ENCODE measurements at regions not wholly inside any gene's neighbourhood (a gene's known extent, or its start where the extent isn't known, plus 50 kb on each side); places are given as distances from the start of the nearest gene placed in this dataset.
"Not testable (repeated sequence)": the region's sequence is repeated elsewhere in the genome, so short reads cannot be mapped to it uniquely, and the experiment has no call there.

GRCh38 chr15:93771196-93772030, 459.9 kb upstream of the MCTP2 start:
- no peak overlapping the region for H3K27ac Mint-ChIP-seq
- H3K4me3 Mint-ChIP-seq = no peak overlapping the region
- no peak for DNase-seq (ENCODE audit: low spot score)
- intact Hi-C loops (cut with micrococcal nuclease) = no loop called here
- no peaks in the 10 kb centered on the region for H3K9me3 Mint-ChIP-seq
- peaks cover 2% of the 10 kb centered on the region for H3K27me3 Mint-ChIP-seq (ENCODE audit: insufficient read depth)
- H3K4me1 Mint-ChIP-seq (ENCODE audit: low read depth) = no peaks in the 10 kb centered on the region
- H3K36me3 Mint-ChIP-seq (ENCODE audit: low read depth) = no peaks in the 10 kb centered on the region

- no peaks in the 10 kb centered on the region for H3K9me3 Mint-ChIP-seq
- H3K27me3 Mint-ChIP-seq (ENCODE audit: insufficient read depth) = peaks cover 2% of the 10 kb centered on the region
- no peaks in the 10 kb centered on the region for H3K4me1 Mint-ChIP-seq (ENCODE audit: low read depth)
- intact Hi-C loops (cut with micrococcal nuclease) = no loop called here
- H3K4me3 Mint-ChIP-seq = no peak overlapping the region
- DNase-seq (ENCODE audit: low spot score) = no peak
- no peak overlapping the region for H3K27ac Mint-ChIP-seq
- H3K36me3 Mint-ChIP-seq (ENCODE audit: low read depth) = no peaks in the 10 kb centered on the region
Observed at GRCh38 chr15:93770788-93771187, 460.6 kb upstream of the MCTP2 start.

GRCh38 chr15:93762036-93762435, 469.3 kb upstream of the MCTP2 start:
- Mint-ChIP-seq H3K4me3 (no peak overlapping the region), H3K9me3 (no peaks in the 10 kb centered on the region), H3K36me3 (ENCODE audit: low read depth) (no peaks in the 10 kb centered on the region), H3K27me3 (ENCODE audit: insufficient read depth) (no peaks in the 10 kb centered on the region), H3K27ac (no peak overlapping the region), H3K4me1 (ENCODE audit: low read depth) (no peaks in the 10 kb centered on the region)
- intact Hi-C loops (cut with micrococcal nuclease) = no loop called here
- no peak for DNase-seq (ENCODE audit: low spot score)

GRCh38 chr15:93759629-93760028, 471.7 kb upstream of the MCTP2 start:
- no peaks in the 10 kb centered on the region for H3K4me1 Mint-ChIP-seq (ENCODE audit: low read depth)
- H3K9me3 Mint-ChIP-seq = no peaks in the 10 kb centered on the region
- H3K27ac Mint-ChIP-seq = no peak overlapping the region
- intact Hi-C loops (cut with micrococcal nuclease) = no loop called here
- no peaks in the 10 kb centered on the region for H3K27me3 Mint-ChIP-seq (ENCODE audit: insufficient read depth)
- DNase-seq (ENCODE audit: low spot score) = no peak
- H3K36me3 Mint-ChIP-seq (ENCODE audit: low read depth) = no peaks in the 10 kb centered on the region
- H3K4me3 Mint-ChIP-seq = no peak overlapping the region

- Mint-ChIP-seq H3K4me3 (no peak overlapping the region), H3K27me3 (ENCODE audit: insufficient read depth) (no peaks in the 10 kb centered on the region), H3K9me3 (no peaks in the 10 kb centered on the region), H3K36me3 (ENCODE audit: low read depth) (no peaks in the 10 kb centered on the region), H3K4me1 (ENCODE audit: low read depth) (no peaks in the 10 kb centered on the region), H3K27ac (no peak overlapping the region)
- DNase-seq (ENCODE audit: low spot score) = no peak
- intact Hi-C loops (cut with micrococcal nuclease) = no loop called here
Observed at GRCh38 chr15:93758824-93759223, 472.5 kb upstream of the MCTP2 start.

- intact Hi-C loops (cut with micrococcal nuclease) = no loop called here
- no peaks in the 10 kb centered on the region for H3K4me1 Mint-ChIP-seq (ENCODE audit: low read depth)
- no peak for DNase-seq (ENCODE audit: low spot score)
- no peaks in the 10 kb centered on the region for H3K36me3 Mint-ChIP-seq (ENCODE audit: low read depth)
- H3K27me3 Mint-ChIP-seq (ENCODE audit: insufficient read depth) = no peaks in the 10 kb centered on the region
- H3K4me3 Mint-ChIP-seq = no peak overlapping the region
- H3K9me3 Mint-ChIP-seq = no peaks in the 10 kb centered on the region
- H3K27ac Mint-ChIP-seq = no peak overlapping the region
Observed at GRCh38 chr15:93748710-93749109, 482.7 kb upstream of the MCTP2 start.

- H3K27ac Mint-ChIP-seq; H3K4me1 Mint-ChIP-seq (ENCODE audit: low read depth); H3K9me3 Mint-ChIP-seq; intact Hi-C loops (cut with micrococcal nuclease); H3K4me3 Mint-ChIP-seq; H3K36me3 Mint-ChIP-seq (ENCODE audit: low read depth); DNase-seq (ENCODE audit: low spot score); H3K27me3 Mint-ChIP-seq (ENCODE audit: insufficient read depth): not testable (repeated sequence)
Observed at GRCh38 chr15:93734976-93735375, 496.4 kb upstream of the MCTP2 start.

- no peak overlapping the region for H3K4me3 Mint-ChIP-seq
- no peaks in the 10 kb centered on the region for H3K4me1 Mint-ChIP-seq (ENCODE audit: low read depth)
- H3K9me3 Mint-ChIP-seq = peaks cover 9% of the 10 kb centered on the region
- intact Hi-C loops (cut with micrococcal nuclease) = no loop called here
- H3K27ac Mint-ChIP-seq = no peak overlapping the region
- no peak for DNase-seq (ENCODE audit: low spot score)
- H3K36me3 Mint-ChIP-seq (ENCODE audit: low read depth) = no peaks in the 10 kb centered on the region
- no peaks in the 10 kb centered on the region for H3K27me3 Mint-ChIP-seq (ENCODE audit: insufficient read depth)
Observed at GRCh38 chr15:93730724-93731123, 500.6 kb upstream of the MCTP2 start.

GRCh38 chr15:93722165-93722564, 509.2 kb upstream of the MCTP2 start:
- Mint-ChIP-seq H3K36me3 (ENCODE audit: low read depth) (no peaks in the 10 kb centered on the region), H3K27me3 (ENCODE audit: insufficient read depth) (no peaks in the 10 kb centered on the region), H3K4me3 (no peak overlapping the region), H3K27ac (no peak overlapping the region), H3K4me1 (ENCODE audit: low read depth) (no peaks in the 10 kb centered on the region), H3K9me3 (no peaks in the 10 kb centered on the region)
- no peak for DNase-seq (ENCODE audit: low spot score)
- intact Hi-C loops (cut with micrococcal nuclease) = no loop called here

- Mint-ChIP-seq H3K4me1 (ENCODE audit: low read depth) (no peaks in the 10 kb centered on the region), H3K4me3 (no peak overlapping the region), H3K36me3 (ENCODE audit: low read depth) (no peaks in the 10 kb centered on the region), H3K27me3 (ENCODE audit: insufficient read depth) (no peaks in the 10 kb centered on the region), H3K9me3 (no peaks in the 10 kb centered on the region), H3K27ac (no peak overlapping the region)
- DNase-seq (ENCODE audit: low spot score) = no peak
- intact Hi-C loops (cut with micrococcal nuclease) = no loop called here
Observed at GRCh38 chr15:93720607-93721006, 510.8 kb upstream of the MCTP2 start.

- no peak for DNase-seq (ENCODE audit: low spot score)
Observed at GRCh38 chr15:93719921-93720351, 511.4 kb upstream of the MCTP2 start.

GRCh38 chr15:93716615-93717231, 514.6 kb upstream of the MCTP2 start:
- H3K4me1 Mint-ChIP-seq (ENCODE audit: low read depth) = no peaks in the 10 kb centered on the region
- H3K36me3 Mint-ChIP-seq (ENCODE audit: low read depth) = no peaks in the 10 kb centered on the region
- H3K9me3 Mint-ChIP-seq = no peaks in the 10 kb centered on the region
- intact Hi-C loops (cut with micrococcal nuclease) = no loop called here
- peaks cover 3% of the 10 kb centered on the region for H3K27me3 Mint-ChIP-seq (ENCODE audit: insufficient read depth)
- no peak overlapping the region for H3K4me3 Mint-ChIP-seq
- DNase-seq (ENCODE audit: low spot score) = no peak
- H3K27ac Mint-ChIP-seq = no peak overlapping the region

More at GRCh38 chr15:93719921-93720351, 511.4 kb upstream of the MCTP2 start:
- Mint-ChIP-seq H3K4me1 (ENCODE audit: low read depth) (no peaks in the 10 kb centered on the region), H3K4me3 (no peak overlapping the region), H3K27ac (no peak overlapping the region), H3K27me3 (ENCODE audit: insufficient read depth) (peaks cover 2% of the 10 kb centered on the region), H3K36me3 (ENCODE audit: low read depth) (no peaks in the 10 kb centered on the region), H3K9me3 (no peaks in the 10 kb centered on the region)
- intact Hi-C loops (cut with micrococcal nuclease) = no loop called here

GRCh38 chr15:93709708-93710107, 521.7 kb upstream of the MCTP2 start:
- intact Hi-C loops (cut with micrococcal nuclease) = no loop called here
- Mint-ChIP-seq H3K36me3 (ENCODE audit: low read depth) (no peaks in the 10 kb centered on the region), H3K4me1 (ENCODE audit: low read depth) (no peaks in the 10 kb centered on the region), H3K9me3 (no peaks in the 10 kb centered on the region), H3K27me3 (ENCODE audit: insufficient read depth) (no peaks in the 10 kb centered on the region), H3K4me3 (no peak overlapping the region), H3K27ac (no peak overlapping the region)
- no peak for DNase-seq (ENCODE audit: low spot score)

Measured in activated T-helper 1 cell treated with anti-CD3 and anti-CD28 coated beads, Interleukin-12 subunit alpha, Interleukin-12 subunit beta, Interleukin-2, Interleukin-4 antibody, amounts not matched to agents 30 ng/mL and 10 ng/mL and 1 ng/mL, durations not matched to agents 14 hours and 24 hours and 36 hours (primary cell).